NT2/D1 (cell line): ENCODE measurements at regions not wholly inside any gene's neighbourhood (a gene's known extent, or its start where the extent isn't known, plus 50 kb on each side); places are given as distances from the start of the nearest gene placed in this dataset.

ENCODE experiments used
- SUZ12 ChIP-seq: IDR thresholded peaks from 2 replicates; pipeline ENCODE4 v1.6.1; 2011; ENCODE audit not compliant: insufficient read length, insufficient read depth; ENCODE audit errors: extremely low read depth
- ZNF274 ChIP-seq: IDR thresholded peaks from 2 replicates; pipeline ENCODE4 v1.6.1; 2011; ENCODE audit warnings: mild to moderate bottlenecking, low read depth, low read length

DNA sequence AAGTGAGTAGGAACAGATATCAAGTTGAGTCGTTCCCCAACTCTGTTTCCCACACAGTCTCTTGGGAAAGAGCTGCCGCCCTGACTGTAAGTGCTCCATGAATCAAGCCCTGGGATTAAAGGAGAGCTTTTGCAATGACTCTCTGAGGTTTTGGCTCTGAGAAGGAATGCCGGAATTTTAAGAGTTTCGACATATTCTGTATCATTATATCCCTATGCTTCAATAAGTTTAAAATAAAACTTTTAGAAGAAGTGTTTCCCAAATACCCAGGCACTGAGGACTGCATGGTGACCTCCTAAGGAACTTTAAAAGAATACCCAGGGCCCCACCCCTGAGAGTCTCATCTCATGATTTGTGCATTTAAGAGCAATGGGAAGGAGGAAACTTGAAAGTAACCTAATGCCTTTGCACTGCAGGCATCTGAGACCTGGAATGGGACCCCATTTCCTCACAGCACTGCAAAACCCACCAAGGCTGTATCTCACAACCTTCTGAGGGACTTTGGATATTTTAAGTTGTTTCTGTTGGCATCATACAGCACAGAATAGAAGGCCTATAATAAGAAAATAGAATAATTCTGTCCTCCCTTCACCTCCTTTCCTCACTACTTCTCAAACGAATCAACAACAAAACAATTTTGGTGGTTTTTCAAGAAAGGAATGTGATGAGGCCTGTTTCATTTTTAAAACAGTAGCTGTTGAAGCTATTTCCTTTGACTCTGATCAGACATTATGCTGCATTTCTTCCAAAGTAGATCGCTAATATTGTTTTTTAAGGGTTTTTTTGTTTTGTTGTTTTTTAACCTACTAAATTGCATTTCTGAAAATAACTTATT is 121.2 kb downstream of the GASK1B start:
- TF ChIP-seq ZNF274: no peak
- TF ChIP-seq SUZ12: no peak
